D721Med (cell line): ENCODE measurements at regions not wholly inside any gene's neighbourhood (a gene's known extent, or its start where the extent isn't known, plus 50 kb on each side); places are given as distances from the start of the nearest gene placed in this dataset.
"Not testable (repeated sequence)": the region's sequence is repeated elsewhere in the genome, so short reads cannot be mapped to it uniquely, and the experiment has no call there.

ENCODE experiments used
- DNase-seq: peaks from one replicate; pipeline ENCODE4 v3.0.0; 2011; ENCODE audit warnings: low spot score; ENCODE audit not compliant: insufficient read length
- FAIRE-seq: peaks from 2 replicates; lab custom pipeline; 2011; peaks lifted over from hg19 to GRCh38; lab: Jason Lieb, UNC
- TF ChIP-seq, protein P1 (sequence below): IDR thresholded peaks from 2 replicates; pipeline ENCODE4 v1.5.1; 2012; ENCODE audit warnings: mild to moderate bottlenecking, control low read depth; ENCODE audit not compliant: insufficient read depth; ENCODE audit errors: missing control alignments

- DNase-seq (no peak), FAIRE-seq (no peak)
- TF ChIP-seq, protein P1, sequence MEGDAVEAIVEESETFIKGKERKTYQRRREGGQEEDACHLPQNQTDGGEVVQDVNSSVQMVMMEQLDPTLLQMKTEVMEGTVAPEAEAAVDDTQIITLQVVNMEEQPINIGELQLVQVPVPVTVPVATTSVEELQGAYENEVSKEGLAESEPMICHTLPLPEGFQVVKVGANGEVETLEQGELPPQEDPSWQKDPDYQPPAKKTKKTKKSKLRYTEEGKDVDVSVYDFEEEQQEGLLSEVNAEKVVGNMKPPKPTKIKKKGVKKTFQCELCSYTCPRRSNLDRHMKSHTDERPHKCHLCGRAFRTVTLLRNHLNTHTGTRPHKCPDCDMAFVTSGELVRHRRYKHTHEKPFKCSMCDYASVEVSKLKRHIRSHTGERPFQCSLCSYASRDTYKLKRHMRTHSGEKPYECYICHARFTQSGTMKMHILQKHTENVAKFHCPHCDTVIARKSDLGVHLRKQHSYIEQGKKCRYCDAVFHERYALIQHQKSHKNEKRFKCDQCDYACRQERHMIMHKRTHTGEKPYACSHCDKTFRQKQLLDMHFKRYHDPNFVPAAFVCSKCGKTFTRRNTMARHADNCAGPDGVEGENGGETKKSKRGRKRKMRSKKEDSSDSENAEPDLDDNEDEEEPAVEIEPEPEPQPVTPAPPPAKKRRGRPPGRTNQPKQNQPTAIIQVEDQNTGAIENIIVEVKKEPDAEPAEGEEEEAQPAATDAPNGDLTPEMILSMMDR = no peak
Measured at GRCh38 chr2:31660165-31660564, 79.4 kb upstream of the SRD5A2 start.

GRCh38 chr2:31654241-31654640 is 73.5 kb upstream of the SRD5A2 start:
- no peak for FAIRE-seq
- TF ChIP-seq, protein P1 = no peak
- no peak for DNase-seq

- TF ChIP-seq, protein P1 = no peak
- DNase-seq (no peak), FAIRE-seq (no peak)
Measured at GRCh38 chr2:31651736-31652135, 71.0 kb upstream of the SRD5A2 start.

GRCh38 chr2:31651267-31651666 is 70.5 kb upstream of the SRD5A2 start:
- DNase-seq = no peak
- TF ChIP-seq, protein P1 = no peak
- no peak for FAIRE-seq

GRCh38 chr2:31644551-31644950 is 63.8 kb upstream of the SRD5A2 start:
- no peak for DNase-seq
- FAIRE-seq = no peak
- TF ChIP-seq, protein P1 = no peak

- FAIRE-seq (no peak), DNase-seq (no peak)
- TF ChIP-seq, protein P1 = no peak
Measured at GRCh38 chr2:31642707-31643106, 62.0 kb upstream of the SRD5A2 start.

DNA sequence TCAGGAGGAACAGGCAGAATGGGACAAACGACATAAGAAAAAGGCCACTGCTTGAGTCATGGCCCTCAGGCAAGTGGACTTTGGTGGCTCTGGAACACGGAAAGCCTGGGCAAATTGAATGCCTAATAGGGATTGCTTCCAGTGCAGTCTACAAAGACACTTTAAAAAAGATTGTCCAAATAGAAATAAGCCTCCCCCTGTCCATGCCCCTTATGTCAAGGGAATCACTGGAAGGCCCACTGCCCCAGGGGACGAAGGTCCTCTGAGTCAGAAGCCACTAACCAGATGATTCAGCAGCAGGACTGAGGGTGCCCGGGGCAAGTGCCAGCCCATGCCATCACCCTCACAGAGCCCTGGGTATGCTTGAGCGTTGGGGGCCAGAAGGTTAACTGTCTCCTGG is 51.5 kb upstream of the SRD5A2 start:
- not testable (repeated sequence) for FAIRE-seq

More for the DNA sequence above, 51.5 kb upstream of the SRD5A2 start:
- DNase-seq = not testable (repeated sequence)
